ENCODE measurements at regions not wholly inside any gene's neighbourhood (a gene's known extent, or its start where the extent isn't known, plus 50 kb on each side); places are given as distances from the start of the nearest gene placed in this dataset.

GRCh38 chr6:19550380-19550779 is 286.8 kb upstream of the ID4 start:
- WGBS, 5 donors: 79 to 94% (median 85%) methylated on average over 2 of the region's 2 CpGs
- Histone ChIP-seq H3K9me3 (no peaks in the 10 kb centered on the region), H3K4me1 (no peaks in the 10 kb centered on the region), H3K27ac (no peak overlapping the region), H3K27me3 (no peaks in the 10 kb centered on the region), H3K4me3 (no peak overlapping the region), H3K36me3 (no peaks in the 10 kb centered on the region)
- DNase-seq: no peak
- intact Hi-C loops (cut with DNase I; ENCODE audit: low total_unique reads): no loop called here
- TF ChIP-seq POLR2AphosphoS5 (IDR thresholded peaks at IDR 0.05) (no peak), EP300 (IDR thresholded peaks at IDR 0.05) (no peak), POLR2A (IDR thresholded peaks at IDR 0.05) (no peak)
- TF ChIP-seq, protein P1, sequence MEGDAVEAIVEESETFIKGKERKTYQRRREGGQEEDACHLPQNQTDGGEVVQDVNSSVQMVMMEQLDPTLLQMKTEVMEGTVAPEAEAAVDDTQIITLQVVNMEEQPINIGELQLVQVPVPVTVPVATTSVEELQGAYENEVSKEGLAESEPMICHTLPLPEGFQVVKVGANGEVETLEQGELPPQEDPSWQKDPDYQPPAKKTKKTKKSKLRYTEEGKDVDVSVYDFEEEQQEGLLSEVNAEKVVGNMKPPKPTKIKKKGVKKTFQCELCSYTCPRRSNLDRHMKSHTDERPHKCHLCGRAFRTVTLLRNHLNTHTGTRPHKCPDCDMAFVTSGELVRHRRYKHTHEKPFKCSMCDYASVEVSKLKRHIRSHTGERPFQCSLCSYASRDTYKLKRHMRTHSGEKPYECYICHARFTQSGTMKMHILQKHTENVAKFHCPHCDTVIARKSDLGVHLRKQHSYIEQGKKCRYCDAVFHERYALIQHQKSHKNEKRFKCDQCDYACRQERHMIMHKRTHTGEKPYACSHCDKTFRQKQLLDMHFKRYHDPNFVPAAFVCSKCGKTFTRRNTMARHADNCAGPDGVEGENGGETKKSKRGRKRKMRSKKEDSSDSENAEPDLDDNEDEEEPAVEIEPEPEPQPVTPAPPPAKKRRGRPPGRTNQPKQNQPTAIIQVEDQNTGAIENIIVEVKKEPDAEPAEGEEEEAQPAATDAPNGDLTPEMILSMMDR (IDR thresholded peaks at IDR 0.05): no peak

DNA sequence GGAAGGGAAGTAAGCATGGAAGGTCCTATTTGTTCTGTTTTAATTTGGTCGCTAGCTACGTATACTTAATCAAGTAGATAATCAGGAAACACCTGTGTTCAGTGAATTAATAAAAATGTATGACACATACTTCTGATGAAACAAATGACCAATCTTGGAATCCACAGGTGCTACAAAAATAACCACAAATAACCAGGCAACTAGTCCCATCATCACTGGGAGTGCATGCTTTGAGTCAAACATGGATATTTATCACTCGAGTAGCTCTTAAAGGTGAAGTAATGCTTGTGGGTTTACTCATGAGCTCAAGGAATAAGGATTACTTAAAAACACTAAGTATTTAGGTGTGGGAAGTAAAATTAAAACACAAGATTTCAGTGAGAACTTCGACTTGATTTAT is 285.6 kb upstream of the ID4 start:
- Histone ChIP-seq H3K36me3 (no peaks in the 10 kb centered on the region), H3K4me1 (no peaks in the 10 kb centered on the region), H3K27me3 (no peaks in the 10 kb centered on the region), H3K4me3 (no peak overlapping the region), H3K27ac (no peak overlapping the region), H3K9me3 (no peaks in the 10 kb centered on the region)
- DNase-seq: no peak
- WGBS, 5 donors: 74 to 88% (median 78%) methylated on average over 4 of the region's 4 CpGs
- intact Hi-C loops (cut with DNase I; ENCODE audit: low total_unique reads): no loop called here
- TF ChIP-seq EP300 (IDR thresholded peaks at IDR 0.05) (no peak), POLR2A (IDR thresholded peaks at IDR 0.05) (no peak), POLR2AphosphoS5 (IDR thresholded peaks at IDR 0.05) (no peak)
- TF ChIP-seq, protein P1 (IDR thresholded peaks at IDR 0.05): no peak

DNA sequence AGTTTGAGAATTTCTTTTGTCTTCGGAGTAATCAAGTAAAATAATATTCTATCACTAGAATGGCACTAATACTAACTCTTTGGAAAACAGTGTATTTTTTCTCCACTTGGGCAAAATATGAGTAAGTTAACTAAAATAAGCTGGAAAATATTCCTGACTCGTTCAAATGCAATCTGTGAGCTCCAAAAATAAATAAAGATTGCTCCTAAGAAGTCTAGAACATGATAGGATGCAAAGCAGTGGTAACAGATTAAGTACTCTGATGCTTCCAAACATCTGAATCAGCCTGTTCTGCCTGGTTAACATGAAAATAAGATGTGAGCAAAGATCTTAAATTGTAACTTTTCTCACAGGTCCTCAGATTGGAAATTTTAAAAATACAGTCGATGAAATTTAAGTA is 285.1 kb upstream of the ID4 start:
- TF ChIP-seq, protein P1 (IDR thresholded peaks at IDR 0.05): no peak
- TF ChIP-seq EP300 (IDR thresholded peaks at IDR 0.05) (no peak), POLR2AphosphoS5 (IDR thresholded peaks at IDR 0.05) (no peak), POLR2A (IDR thresholded peaks at IDR 0.05) (no peak)
- H3K27me3 ChIP-seq: no peaks in the 10 kb centered on the region
- intact Hi-C loops (cut with DNase I; ENCODE audit: low total_unique reads): no loop called here
- DNase-seq: no peak
- no peaks in the 10 kb centered on the region for H3K4me1 ChIP-seq
- 76 to 81% (median 77%) methylated on average over 3 of the region's 3 CpGs for WGBS, 5 donors
- H3K9me3 ChIP-seq: no peaks in the 10 kb centered on the region
- H3K4me3 ChIP-seq: no peak overlapping the region
- H3K36me3 ChIP-seq: no peaks in the 10 kb centered on the region
- no peak overlapping the region for H3K27ac ChIP-seq

DNA sequence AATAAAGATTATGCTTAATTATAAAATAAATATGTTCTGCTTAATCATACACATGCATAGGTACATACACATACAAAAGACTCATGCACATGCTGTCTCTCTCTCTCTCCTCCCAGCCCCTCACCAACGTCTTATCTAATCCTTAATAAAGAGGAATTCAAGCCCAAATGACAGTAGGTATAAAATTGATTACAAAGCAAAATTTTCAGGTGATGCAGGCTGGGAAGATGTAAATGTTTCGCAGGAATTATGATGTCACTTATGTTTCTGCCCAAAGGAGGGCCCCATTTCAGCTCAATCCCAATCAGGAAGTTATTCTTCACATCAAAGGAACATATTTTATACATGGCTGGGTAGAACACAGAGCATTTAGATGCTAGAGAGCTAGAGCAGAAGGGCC is 284.6 kb upstream of the ID4 start:
- Histone ChIP-seq H3K9me3 (no peaks in the 10 kb centered on the region), H3K4me1 (no peaks in the 10 kb centered on the region), H3K27me3 (no peaks in the 10 kb centered on the region), H3K27ac (no peak overlapping the region), H3K4me3 (no peak overlapping the region), H3K36me3 (no peaks in the 10 kb centered on the region)
- TF ChIP-seq EP300 (IDR thresholded peaks at IDR 0.05): no peak
- TF ChIP-seq, protein P1 (IDR thresholded peaks at IDR 0.05): no peak
- no peak for TF ChIP-seq POLR2AphosphoS5 (IDR thresholded peaks at IDR 0.05)
- WGBS, 5 donors: 59 to 81% (median 76%) methylated on average over 2 of the region's 2 CpGs
- DNase-seq: no peak
- intact Hi-C loops (cut with DNase I; ENCODE audit: low total_unique reads): no loop called here
